Stromal cell of bone marrow (primary cell): ENCODE measurements at regions not wholly inside any gene's neighbourhood (a gene's known extent, or its start where the extent isn't known, plus 50 kb on each side); places are given as distances from the start of the nearest gene placed in this dataset.

ENCODE experiments used
- DNase-seq: peaks from one replicate; pipeline ENCODE4 v3.0.0-alpha.2; 2012; ENCODE audit warnings: low read depth

DNA sequence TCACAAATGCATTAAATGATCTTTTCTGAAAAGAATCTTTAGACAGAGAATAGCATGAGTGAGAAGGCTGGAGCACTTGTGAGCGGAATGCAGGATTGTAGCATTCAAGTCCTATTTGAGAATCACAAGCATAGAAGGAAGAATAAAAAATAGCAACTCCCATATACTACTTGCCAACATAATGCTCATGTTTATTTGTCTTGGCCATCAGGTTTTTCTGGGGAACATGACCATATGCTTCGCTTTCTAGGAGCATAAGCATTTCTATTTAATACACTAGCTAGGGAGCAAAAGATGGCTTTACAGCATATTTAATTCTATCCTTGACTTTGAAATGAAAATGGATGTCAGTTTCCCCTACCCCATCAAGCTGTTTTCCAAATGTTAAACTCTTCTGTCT, 170.3 kb upstream of the MITF start:
- DNase-seq = peak; percentile 5

DNA sequence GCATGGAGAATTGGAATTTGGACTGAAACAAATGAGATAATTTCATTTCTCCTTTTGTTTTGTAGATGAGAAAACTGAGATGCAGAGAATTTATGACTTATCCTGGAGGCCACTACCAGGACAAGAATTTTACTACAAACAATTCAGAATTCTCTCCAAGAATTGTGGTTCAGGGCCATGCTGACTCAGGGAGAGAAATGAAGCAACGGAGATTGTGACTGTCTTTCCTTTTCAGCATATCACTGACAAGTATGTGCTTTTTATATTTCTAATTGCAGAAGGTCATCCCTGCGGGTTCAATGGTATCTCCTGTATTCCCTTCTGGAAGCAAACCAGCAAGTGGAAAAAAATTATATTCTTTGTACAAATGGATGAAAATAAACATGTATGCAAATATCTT, 170.8 kb upstream of the MITF start:
- DNase-seq = peak; percentile 51

DNA sequence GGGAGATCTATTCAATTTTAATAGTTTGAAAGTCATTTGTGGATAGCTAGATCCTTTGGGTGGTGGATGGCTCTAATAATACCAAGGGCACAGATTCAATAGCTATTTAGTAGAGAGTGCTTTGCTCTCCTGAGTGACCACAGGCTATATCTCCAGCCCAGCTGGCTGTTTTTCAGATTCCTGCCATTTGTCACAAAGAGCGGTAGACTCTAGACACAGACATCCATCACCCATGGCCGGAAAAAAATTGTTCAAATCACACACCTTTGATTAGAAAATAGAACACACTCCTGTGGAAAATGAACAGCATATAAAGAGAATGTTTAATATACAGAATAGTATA, 171.6 kb upstream of the MITF start:
- no peak for DNase-seq

DNA sequence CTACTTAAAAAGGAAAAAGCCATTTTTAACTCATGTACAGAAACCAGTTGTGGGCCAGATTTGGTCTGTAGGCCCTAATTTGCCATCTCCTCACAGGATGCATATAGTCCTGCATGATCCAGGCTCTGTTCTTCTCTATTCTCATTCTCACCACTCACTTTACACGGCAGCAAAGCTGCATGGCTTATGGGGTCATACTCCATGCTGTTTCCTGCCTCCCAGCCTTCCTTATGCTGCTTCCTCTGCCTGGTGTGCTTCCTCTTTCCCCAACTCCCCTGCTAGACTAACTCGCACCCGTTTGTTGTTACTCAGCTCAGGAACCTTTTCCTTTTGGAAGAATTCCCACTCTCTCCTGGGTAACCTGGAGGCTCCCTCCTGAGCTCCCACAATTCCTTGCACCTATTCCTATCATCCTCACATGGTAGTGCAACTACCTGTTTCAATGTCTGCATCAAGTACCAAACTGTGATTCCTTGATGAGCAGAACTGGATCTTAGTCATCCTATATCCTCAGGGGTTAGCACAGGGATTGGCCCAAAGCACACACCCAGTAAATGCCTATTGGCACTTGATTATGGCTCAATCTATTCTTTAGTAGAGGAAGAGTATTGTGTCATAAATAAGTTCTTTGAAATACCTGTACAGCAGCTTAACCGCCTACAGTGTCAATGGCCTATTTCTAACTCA, 172.1 kb upstream of the MITF start:
- DNase-seq = no peak

DNA sequence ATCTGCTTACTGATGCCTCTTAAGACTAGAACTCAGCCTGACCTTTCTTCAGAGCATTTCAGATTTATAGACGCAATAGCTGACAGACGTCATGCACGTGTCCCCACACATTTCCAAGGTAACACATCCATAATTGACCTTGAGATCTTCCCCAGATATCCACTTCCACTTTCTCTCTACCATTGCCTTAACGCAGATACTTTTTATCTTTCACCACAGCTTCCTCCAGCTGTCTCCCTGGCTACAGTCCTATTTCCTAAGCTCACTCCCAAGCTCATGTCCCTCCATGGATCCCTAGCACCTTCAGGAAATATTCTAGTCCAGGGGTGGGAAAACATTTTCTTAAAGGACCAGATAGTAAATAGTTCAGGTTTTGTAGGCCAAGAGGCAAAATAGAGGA, 173.0 kb upstream of the MITF start:
- no peak for DNase-seq

DNA sequence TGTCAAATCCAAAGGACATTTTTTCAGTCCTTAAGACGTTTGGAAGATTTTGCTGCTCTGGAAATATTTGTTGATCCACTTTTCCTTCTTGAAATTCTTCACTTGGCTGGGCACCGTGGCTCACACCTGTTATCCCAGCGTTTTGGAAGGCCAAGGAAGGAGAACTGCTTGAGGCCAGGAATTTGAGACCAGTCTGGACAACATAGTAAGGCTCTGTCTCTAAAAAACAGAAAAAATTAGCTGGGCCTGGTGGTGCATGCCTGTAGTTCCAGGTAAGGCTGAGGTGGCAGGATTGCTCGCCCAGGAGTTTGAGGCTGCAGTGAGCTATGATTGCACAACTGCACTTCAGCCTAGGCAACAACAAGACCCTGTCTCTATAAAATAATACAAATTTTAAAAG, 173.9 kb upstream of the MITF start:
- no peak for DNase-seq

DNA sequence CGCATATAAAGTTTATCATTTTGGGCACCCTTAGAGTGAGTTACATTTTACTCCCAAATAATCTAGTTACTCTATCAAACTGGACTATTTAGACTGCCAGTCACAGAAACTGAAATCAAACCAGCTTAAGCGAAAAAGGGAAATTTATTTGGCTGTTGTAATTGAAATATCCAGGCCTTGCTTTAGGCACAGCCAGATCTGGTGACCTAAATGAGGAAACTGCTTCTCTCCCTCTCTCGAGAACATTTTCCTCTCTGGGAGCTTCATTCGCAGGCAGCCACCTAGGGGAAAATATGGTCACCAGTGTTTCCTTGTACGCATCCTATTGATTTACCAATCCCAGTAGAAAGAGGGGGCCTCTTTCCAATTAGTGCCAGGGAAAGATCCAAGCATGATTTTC, 175.3 kb upstream of the MITF start:
- DNase-seq = no peak

DNA sequence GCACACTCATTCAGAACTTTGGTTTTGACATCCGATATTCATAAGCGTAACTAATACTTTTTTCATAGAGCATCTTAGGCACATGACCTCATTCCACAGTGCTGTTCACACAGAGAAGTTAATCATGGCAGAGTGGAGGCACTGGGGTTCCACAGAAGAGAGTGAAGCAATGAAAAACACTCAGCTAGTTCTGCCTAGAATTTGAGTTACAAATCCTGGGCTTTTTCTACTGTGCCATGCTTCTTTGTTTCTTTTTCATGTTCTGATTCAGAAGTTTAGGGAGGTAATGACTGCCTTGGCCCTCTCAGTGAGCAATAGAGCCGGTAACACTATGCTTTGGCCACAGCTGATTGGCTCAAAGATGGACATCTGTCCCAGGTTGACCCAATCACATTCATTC, 176.1 kb upstream of the MITF start:
- DNase-seq = no peak

DNA sequence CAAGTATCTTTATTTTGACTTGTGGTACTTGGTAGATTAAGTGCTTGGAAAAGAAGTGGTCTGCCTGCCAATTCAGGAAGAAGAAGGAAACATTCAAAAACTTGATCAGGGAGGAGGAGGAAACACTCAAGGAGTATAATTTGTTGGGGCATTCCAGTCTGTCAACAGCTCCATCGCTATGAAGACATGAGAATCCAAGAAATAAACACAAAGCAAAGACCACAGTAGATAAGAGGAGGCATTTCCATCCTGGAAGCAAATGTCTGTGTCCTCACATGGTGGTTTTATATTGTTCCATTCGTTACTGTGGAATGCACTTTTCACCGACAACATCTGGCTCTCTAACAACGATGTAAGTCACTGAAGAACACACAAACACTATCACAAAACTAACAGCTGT, 176.1 kb upstream of the FRMD4B start:
- DNase-seq = no peak

DNA sequence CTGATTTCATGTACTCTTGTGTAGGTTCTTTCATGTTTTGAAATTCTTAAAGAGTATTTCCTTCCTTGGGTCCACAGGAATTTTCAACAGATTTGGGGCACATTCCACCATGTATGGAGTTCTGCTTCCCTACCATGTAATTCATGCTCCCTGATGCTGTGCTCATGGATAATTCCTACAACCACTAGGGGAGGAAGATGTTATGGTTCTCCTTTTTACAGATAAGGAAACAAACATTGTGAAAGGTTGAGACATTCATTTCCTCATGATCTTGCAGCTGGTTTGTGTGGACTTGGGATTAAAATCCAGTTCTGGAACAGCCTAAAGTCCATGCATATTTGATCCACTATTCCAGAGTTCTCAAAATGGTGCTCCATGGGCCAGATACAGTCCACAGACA, 174.9 kb upstream of the FRMD4B start:
- DNase-seq = no peak

DNA sequence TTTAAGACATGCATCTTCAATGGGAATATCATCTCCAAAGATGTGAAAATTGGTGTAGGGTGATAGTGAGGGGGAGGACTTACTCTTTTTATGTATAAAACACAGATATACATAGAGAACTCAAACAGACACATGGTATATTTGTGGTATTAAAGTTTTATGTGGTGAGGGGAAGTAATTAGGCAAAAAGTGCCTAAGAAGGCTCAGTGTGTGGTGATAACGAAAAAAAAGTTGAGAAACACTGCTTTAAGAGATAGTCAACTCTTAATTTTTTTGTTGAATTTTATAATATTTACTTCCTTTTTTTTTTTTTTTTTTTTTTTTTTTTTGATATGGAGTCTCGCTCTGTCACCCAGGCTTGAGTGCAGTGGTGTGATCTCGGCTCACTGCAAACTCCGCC, 174.2 kb upstream of the FRMD4B start:
- no peak for DNase-seq

DNA sequence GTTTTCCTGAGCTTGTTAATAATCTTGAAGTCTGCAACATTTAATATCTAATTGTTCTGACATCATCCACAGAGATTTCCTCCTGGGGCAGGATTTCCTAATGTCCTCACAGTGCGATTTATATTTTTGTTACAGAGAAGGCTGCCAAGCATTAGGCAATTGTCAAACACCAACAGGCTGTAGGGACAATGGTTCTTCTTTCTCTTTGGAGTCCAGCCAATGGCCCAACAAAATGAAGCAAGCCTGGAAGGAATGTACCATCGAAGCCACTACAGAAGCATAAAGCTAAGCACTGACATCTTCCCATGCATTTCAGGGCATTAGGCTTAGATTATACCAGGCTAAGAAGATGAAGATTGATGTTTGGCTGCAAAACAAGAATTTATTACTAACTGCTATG, 173.0 kb upstream of the FRMD4B start:
- peak; percentile 41 for DNase-seq

DNA sequence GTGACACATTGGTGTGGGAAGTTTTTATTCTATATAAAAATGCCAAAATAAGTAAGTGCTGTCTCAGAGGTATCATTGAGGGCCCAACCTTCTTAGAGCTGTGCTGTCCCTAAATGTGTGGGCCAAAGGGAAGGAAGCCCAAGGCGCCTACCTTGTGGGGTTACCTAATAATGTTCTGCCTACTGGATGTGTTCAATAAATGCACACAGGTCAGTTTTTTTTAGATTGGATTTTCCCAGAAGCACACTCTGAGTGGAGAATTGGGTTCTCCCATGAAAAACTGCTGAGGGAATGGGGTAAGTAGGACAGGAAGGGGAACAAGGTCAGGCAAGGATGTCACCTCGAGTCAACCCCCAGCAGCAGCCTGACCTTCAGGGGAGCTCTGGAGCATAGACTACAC, 168.7 kb upstream of the FRMD4B start:
- DNase-seq = no peak

DNA sequence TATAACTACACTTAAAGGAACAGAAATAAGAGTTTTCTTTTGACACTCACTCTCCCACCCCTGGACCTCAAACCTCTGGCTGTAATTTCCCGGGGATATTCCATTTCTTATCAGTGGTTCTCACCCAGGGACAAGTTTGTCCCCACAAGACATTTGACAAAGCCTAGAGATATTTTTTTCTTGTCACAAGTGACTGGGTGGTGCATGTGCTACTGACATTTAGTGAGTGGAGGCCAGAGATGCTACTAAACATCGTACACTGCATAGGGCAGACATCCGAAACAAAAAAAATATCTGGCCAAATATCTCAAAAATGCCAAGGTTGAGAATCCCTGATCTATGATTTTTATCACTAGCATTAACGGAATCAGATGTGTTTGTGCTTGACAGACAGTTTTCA, 168.0 kb upstream of the FRMD4B start:
- DNase-seq = no peak

DNA sequence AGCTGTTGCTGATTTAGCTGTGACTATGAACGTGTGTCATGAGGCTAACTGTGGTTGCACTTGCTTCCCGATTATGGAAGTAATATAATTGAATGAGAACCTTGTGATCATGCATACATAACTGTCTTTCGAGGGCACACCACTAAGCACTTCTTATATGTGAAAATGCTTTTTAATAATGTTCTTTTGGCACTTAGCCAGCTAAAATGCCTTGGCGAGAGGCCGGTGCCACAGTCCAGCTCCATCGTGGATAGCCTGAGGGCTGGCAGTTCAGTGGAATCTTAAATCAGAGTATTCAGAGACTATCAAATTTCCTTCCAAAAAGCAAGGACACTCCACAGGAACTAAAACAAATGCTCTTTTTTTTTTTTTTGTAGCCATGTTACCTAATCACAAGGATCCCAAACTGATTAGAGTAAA, 161.6 kb upstream of the FRMD4B start:
- DNase-seq = no peak

DNA sequence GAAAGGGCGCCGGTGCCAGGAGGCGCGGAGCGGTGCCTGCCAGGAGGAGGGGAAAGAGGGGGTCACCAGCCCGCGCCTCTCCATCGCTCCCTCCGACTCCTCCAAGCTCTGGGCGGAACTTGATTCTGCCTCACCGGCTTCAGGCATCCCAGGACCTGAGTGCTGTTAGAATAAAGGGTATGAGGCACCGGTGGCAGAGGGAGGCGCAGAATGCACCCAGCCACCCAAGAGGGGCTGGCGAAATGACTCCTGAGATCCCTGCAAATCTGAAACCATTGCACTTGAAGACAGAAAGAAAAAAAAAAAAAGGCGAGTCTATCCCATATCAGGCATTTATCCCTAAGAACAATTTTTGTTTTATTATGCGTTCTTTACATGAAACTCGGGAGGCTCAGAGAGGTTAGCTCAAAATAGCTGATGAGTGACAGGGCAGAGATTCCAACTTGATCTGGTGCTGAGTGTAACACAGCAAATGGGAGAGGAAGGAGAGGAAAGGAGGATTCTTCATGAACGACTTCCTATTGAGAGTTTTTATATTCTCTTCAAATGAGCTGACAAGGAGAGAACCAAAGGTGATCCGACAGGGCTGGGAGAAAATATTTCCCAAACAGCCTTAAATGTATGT, 157.0 kb upstream of the FRMD4B start:
- no peak for DNase-seq

DNA sequence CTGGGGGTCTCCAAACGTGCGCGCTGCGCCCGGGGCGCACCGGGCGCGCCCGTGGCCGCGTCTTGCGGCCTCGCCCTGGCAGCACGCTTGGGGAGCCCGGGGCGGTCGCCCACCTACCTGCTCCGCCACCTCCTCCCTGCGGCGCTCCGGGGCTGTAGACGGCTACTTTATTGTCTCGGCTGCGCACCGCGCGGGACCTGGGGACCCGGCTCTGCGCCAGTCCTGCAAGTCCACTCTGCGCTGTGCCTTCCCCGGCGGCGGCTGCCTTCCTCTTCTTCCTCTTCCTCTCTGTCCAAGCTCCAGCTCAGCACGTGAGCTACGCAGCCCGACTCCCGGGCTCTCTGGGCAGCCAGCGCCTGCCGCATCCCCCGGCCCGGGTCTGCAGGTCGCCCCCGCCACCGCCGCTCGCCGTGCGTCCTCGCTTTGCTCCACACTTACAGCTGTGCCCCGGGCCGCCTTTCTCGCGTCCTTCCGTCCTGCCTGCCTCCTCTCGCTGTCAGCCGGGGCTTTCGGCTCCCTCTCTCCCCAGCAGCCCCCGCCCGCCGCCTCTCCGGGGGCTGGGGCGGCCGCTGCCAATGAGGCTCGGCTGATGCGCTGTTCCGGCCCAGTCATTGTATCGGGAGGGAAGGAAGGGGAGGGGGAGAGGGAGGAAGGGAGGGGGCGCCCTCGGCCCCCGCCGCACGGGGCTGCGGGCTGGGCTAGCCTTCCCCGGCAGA, 156.4 kb upstream of the FRMD4B start:
- no peak for DNase-seq

DNA sequence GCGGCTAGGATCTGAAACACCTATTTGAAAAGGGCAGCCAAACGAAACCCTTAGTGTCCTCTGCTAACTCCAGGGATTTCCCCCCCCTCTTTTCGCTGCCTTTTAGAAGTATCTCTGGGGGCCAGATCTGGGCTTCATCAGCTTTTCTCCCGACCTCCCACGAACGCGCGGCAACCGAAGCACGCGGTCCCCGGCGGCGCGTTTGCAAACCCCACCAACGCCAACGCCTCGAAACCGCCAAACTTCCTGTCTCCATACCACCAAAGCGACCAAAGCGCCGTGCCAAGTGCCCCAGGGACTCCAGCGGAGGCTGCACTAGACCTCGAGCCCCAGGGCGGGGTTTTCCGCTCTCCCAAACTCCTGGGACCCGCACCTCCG, 155.8 kb upstream of the FRMD4B start:
- DNase-seq = no peak

DNA sequence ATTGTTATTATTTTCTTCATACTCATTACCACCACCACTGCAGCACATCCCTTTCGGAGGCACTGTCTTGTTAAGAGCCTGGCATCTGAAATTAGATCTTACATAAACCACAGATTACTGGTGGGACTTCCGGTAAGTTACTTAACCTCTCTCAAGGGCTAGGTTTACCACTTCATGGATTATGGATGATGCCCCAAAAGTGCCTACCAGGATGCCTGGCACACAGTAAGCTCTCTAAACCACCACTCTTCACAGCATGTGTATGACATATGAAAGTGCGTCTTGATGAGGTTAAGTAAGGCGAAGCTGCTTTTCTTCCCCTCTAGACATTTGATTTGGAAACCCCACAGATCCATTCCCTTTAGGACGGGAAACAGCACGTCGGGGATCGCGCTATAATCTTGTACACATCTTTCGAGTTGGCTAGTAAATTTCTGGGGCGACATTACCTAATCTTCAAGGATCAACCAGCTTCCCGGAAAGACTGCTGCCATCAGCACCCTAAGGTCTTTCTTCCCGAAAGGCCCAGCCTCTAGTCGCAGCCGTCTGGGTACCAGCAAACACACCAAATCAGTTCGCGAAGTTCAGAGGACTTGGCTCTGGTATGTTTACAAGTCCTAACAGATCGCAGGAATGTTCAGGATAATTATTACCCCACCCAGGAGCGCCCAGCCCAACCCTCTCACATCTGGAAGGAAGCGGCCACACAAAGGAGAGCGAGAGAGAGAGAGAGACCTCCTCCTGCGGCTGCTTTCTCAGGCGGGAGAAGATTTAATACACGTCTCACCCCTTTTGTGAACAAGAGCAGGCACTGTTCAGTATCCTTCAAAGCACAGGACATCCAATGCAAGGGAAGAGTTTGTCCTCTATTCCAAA, 155.1 kb upstream of the FRMD4B start:
- DNase-seq = no peak

DNA sequence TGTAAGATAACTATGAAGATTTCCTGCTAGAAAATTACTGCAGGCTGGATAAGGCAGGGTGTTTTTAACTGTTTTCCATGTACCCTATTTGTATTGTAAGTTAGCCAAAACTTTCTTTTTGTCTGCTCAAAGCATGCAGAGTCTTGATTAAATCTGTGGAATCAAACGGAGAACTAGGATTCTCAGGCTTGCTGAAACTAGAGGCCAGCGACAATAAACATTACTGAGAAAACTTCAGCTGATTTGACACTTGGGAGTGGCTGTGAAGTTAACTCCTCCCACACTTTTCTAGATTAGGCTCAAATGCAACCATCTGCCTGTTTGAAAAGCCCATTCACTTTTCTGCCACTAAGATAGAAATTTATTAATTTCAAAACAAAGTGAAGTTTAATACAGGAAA, 153.2 kb upstream of the FRMD4B start:
- DNase-seq = no peak

DNA sequence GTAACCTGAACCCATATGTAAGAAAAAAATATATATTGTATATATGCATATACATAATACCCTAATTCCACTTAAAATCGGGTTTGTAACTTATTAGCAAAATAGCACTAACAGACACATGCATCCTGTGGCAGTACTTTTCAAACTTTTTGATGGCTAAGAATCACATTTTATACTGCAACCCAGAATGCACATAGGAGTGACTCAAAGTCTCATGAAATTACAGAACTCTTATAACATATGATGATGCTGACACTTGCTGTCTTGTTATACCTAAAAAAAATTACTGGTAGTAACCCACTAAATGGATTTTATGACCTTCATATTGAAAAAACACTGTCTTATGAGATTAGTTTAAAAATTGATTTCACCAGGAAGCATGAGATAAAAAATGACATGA, 152.4 kb upstream of the FRMD4B start:
- DNase-seq = no peak

DNA sequence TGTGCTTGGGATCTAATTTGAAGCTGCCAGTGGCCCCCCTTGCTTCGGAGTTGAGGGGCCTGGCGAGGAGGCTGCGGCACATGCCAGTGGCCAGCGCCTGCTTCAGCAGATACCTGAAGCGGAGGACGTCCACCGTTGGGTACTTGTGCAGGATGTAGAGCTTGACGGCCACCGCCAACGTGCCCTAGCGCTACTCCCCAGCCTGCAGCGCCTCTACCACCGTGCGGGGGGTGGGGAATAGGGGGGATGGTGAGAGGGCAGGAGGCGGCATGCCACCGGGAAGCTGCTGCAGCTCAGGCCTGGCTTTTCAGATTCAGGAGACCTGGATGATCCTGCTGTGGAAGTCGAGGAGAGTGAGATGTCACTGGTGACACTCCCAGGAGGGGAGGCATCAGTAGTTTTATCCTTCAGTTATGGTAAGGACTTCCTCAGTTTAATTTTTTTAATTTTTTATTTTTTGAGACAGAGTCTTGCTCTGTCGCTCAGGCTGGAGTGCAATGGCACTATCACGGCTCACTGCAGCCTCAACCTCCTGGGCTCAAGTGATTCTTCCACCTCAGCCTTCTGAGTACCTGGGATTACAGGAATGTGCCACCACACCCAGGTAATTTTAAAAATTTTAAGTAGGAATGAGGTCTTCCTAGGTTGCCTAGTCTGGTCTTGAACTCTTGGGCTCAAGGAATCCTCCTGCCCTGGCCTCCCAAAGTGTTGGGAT, 150.6 kb upstream of the FRMD4B start:
- DNase-seq = no peak
